HG03159 (cell line): ENCODE measurements at regions not wholly inside any gene's neighbourhood (a gene's known extent, or its start where the extent isn't known, plus 50 kb on each side); places are given as distances from the start of the nearest gene placed in this dataset.

ENCODE experiments used
- ATAC-seq: cut with Tn5 transposase; IDR thresholded peaks from one replicate; pipeline ENCODE4 v1.9.1; 2021; ENCODE audit warnings: mild to moderate bottlenecking, moderate library complexity; ENCODE audit not compliant: unreplicated experiment

DNA sequence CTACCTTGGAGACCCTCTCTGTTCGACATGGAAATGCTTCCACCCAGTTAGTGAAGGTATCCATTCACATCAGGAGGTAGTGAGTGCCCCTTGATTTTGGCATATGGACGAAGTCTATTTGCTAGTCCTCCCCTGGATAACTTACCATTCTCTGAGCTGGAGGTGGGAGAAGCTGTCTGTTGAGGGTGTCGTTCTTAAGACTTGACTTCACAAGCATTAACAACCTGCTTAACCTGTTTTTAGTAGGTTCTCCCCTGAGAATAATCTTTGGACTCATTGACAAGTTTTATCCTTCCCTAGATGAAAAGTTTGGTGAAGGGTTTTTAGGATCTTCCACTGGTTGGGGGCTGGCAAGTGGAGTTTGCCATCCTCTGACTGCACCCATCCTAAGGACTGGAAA is 1053.8 kb upstream of the CNTN5 start:
- ATAC-seq = no peak

DNA sequence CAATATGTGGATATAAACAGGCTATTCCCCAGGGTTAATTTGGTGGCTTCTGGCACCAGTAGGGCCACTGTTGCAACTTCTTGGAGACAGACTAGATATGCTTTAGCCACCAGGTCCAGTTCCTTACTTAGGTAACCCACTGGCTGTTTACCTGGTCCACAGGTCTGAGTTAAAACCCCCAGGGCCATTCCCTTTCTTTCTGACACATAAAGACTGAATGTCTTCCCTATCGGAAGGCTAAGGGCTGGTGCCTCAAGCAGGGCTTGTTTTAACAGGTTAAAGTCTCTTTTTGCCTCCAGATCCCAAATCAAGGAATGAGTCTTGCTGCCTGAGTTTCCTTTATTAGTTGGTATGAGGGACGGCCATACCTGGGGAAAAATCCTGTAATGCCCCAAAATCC is 1052.7 kb upstream of the CNTN5 start:
- ATAC-seq = no peak

DNA sequence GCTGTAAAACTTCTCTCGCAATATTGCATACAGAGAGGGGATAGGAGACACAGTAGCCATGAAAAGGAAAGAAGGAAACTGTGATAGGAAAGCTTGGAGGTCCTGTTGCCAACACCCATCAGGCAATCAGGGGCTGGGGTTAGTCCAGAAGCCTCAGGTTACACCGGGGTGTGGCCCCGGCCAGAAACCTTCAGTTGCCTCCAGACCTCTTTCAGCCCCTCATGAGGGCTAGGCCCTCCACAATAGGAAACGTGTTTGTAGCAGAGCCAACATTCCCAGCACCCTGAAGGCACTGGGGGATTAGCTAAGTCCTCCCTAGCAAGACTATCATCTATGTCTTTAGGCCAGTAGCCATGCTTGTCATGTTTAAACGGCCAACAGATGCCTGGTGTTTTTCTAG is 1048.0 kb upstream of the CNTN5 start:
- ATAC-seq = no peak

DNA sequence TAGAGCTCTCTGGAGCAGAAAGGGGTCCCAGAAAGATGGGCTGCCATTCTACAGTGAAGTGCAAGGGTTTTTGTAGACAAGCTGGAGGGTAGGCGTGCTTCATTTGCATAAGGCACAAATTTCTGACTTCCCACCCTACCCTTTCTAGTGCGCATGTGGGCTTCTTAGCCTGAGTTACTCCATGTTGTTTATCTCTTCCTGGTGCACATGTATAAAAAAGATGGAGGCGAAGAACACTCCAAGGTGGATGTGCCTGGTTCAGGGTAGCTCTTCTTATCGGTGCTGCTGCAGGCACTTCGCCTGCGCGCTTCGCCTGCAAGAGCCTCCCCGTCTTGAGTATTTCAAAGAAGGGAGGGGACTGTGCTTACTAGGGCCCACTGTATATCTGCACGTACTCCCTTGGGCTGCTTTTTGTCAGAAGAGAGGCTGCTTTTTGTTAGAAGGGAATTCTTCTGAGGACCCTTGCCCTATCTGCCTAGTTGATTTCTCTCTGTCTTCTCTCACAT is 1047.3 kb upstream of the CNTN5 start:
- ATAC-seq = no peak

DNA sequence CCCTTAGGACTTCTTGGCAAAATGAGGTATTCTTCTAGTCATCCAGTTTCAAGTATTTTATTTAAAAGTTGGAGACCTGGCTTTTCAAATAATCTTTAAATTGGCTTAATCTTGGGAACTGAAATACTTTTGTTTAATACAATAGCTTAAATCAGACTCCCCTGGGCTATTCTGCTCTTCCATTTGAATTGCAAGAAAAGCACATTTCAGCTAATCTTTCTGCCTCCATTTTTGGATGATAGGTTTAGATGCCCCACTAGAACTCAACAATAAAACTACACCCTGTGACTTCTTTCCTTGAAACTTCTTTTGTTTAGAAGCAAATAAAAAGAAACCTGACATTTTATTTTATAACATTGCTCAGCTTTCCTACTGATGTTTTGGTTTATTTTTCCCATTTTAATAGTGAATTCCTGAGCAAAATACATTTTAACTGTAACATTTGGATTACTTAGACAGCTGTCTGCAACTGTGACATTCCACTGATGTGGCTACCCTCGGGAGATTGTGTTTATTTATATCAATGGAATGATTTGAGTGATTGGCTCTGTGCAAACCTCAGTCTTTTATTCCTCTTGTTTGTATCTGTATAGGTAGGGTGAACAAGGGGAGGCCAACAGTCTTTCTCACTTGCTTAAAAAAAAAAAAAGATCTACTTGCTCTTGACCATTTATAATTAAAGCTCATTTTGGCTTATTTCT is 1045.8 kb upstream of the CNTN5 start:
- ATAC-seq = no peak

DNA sequence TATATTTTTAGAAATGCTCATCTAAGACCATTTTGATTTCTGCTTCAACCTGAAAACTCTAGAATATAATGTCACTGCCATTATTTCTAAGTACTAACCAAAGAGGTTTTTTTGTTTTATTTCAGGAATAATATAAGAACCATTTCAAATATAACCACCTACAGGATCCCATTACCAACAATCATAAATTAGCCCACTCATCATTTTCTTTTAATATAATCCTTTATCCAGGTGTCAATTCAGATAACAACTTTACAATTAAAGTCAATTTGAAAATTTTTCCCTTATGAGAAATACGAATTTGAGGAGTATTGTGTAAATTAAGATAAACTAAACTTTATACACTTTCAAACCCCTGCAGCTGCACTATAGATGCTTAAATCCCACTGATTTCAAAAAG is 1043.0 kb upstream of the CNTN5 start:
- ATAC-seq = no peak

DNA sequence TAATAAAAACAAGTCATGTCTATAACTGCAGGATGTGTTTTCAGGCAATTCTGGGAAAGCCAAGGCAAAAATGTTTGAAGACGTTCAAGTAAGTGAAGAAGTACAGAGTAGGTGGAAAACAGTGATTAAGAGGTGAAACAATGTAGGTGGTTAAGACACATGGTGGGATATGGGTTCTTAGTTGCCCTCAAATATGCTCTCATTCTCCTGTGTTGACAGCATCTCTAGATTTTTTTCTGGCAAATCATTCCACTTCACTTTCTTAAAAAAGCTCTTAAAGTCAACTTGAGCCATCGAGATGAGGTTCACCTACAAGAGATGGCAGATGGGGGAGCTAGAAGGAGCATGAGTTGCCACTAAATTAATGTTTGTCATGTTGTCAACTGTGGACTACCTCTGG is 1041.0 kb upstream of the CNTN5 start:
- ATAC-seq = no peak

DNA sequence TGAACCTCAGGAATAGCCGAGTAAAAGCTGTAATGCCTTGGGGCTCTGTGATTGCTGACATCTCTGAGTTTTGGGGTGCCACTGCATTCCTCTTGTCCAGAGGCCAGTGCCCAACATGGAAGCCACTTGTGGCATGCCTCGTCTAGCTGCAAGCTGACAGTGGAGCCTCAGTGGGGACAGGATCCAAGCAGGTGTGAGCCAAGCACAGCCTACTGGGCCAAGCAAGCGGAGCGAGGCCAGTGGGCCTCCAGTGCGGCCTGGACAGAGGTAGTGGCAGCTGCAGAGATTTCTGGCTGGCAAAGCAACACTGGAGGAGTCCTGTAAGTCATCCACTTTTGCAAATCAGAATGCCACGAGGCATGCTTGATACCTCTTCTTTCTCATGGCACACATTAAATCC is 1038.2 kb upstream of the CNTN5 start:
- ATAC-seq = no peak

DNA sequence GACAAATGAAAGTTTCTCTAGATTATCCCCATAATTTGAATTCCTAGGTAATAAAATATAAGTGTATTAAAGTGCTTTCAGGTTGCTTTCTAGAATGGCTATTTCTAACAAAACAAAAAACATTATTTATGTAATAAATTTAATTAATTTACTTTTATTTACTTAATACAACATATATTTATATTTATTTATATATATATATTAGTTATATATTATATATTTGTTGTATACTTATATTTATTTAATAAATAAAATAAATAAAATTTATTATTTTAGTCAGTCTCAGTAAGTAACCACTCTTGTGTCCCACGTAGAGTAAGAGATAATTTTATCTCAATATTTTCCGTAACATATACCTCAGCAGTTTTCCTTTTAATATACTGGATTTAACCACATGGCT is 1031.6 kb upstream of the CNTN5 start:
- no peak for ATAC-seq

DNA sequence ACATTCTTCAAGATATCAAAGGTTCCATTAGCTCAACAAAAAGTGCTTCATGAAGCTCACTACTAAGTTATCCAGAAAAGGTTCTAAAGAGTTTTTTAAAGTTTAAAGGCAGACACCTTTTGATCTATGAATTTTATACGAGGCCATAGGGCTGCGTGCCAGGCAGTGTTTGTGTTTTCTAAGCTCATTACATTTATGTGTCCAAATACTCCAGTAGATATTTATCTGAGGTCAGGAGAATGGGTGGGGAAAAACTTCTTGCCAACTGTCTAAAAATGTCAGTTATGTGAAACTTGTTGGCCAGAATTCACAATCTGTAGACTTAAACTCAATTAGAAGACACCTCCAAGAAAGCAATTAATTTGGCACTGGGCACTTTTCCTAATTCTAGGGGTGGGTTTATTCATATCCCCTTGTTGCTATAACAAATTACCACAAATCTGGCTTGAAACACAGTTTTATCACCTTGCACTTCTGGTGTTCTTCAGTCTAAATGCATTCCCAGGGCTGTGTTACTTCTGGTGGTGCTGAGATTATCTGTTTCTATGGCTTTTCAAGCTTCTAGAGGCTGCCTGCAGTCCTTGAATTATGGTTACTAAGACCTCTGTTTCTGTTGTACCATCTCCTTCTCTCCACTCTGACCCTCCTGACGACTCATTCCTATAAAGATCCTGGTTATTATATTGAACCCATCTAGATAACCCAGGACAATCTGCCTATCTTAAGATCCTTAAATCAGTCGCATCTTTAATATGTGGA is 1030.4 kb upstream of the CNTN5 start:
- ATAC-seq = no peak

DNA sequence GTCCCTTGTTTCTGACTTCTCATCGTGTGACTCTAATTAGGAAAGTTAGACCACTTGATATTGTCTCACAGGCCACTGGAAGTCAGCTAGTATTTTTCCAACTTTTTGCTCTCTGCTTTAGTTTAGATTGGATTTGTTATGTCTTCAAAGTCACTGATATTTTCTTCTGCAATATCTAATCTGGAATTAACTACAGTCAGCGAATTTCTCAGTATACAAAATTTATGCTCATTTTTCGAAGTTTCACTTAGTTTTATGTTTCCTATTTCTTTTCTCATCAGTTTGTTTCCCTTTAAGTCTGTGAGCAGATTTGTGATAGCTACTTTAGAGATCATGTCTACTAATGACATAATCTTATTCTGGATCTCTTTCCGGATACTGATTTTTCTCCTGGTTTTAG is 1027.2 kb upstream of the CNTN5 start:
- ATAC-seq = no peak

DNA sequence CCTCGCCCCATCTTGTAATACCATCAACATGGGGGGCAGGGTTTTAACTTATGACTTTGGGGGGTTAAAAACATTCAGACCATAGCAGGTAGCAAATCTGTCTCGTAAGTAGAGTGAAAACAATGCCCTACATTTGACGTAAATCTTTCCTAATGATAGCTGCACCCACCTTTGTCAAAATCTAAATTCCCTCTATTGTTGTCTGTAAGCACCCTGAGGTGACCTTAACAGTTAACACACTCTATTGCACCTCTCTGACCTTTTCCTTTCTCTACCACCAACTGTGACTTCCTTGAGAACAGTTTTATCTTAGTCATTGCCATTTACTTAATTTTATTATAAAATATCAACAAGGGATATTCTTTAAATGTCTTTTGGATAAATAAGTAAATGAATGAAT is 1024.9 kb upstream of the CNTN5 start:
- ATAC-seq = no peak

DNA sequence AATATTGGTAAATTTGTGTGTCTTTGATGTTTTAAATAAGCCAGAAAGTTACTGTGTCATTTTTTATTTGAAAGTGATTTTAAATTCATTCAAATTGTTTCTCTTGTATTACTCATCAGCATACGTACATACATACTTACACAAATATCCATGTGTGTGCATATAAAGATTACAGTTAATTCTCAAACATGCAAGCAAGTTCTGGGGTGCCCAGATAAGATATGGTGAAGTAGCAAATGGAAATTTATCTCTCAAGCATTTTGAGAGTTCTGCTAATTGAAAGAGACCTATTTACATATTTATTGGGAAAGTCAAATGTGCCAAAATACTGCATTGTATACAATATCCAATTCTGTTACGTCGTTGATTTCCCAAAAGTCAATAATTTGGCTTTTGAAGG is 1024.0 kb upstream of the CNTN5 start:
- no peak for ATAC-seq

DNA sequence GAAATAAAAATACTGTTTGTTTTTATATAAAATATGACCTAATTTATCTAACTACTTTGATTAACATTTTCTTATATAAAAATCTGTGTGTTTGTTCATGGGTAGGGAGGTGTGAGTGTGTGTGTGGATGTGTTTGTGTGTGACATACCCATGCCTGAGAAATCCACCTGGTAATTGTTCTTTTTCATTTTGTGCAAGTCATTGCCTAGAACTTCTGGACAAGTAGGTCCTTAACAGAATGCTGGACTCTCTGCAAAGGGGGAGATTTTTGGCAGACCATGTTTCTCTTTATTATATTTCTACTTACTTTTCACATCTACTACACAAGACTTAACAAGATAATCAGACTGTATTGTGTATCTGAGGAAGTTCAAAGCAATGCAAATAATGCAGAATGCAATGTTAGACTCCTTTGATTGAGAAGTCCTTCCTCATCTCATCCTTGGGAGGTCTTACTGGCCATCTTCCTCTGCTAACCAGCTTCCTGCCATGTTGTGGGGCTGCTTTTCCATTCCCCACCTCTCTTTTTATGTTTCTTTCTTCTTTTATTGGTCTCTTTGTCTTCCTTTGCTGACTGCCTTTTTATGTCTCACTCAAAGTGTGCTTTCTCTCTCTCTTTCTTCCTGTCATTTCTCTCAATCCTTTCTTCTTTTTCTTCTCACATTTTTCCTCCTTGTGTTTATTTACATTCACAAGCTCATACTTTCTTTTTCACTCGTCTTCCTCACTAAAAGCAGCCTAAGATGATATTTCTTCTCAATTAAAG is 1017.0 kb upstream of the CNTN5 start:
- ATAC-seq = no peak

DNA sequence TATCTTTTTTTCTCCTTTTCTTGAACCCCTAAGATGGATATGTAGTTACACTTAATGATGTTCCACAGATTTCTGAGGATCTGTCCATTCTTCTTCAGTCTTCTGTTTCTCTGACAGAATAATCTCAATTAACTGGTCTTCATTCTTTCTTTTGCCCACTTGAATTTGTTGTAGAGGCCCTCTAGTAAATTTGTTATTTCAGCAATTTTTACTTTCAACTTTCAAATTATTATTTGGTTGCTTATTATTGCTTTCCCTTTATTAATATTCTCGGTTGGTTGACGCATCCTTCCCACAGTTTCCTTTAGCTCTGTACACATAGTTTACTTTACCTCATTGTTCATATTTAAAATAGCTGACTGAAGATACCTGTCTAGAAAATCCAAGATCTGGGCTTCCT is 1013.7 kb upstream of the CNTN5 start:
- no peak for ATAC-seq

DNA sequence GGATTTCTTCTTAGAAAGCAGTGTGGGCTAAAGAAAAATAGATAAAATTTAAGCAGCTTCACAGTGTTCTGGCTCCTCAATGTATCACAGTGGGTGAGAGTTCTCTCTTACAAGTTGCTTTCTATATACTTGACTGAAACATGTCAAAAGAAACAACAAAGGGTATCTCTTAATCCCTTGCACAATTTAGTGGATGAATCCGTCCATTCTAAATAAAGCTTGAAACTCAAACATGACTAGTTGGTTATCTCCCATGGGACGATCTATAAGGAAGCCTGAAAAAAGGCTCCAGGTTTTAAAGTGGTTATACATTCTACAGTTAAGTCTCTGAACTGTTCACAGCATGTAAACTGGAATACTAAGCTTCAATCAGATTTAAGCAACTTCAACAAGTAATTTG is 993.1 kb upstream of the CNTN5 start:
- ATAC-seq = no peak

DNA sequence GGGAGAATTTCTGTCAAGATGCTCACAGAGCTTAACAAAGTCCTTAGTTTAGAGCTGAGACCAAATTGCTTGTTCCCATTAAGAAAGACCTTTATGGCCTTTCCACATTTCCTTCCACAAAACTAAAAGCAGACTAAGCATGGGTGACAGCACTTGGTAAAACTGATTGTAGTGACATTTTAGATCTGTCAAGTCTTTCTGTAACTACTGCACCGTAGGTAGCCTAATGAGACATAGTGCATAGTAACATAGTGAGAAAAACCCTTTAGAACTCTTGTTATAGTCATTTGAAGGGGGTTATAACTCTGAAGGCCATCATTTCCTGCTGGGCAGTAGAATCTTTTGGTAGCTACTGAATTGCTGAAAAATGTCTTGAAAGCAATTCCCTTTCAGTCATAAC is 990.9 kb upstream of the CNTN5 start:
- ATAC-seq = no peak

DNA sequence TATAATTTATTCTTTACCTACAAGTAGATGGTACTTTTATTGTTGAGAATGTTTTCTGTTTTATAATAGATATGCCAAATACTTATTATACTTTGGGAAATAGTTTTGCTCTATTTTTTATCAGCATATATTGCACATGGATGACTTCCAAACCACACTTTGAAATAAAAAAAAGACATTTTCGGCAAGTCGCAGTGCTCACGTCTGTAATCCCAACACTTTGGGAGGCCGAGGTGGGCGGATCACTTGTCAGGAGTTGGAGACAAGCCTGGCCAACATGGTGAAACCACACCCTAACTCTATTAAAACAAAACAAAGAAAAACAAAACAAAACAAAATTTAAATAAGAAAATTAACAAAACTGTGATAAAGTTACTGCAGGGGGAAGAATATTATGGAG is 983.9 kb upstream of the CNTN5 start:
- ATAC-seq = no peak

DNA sequence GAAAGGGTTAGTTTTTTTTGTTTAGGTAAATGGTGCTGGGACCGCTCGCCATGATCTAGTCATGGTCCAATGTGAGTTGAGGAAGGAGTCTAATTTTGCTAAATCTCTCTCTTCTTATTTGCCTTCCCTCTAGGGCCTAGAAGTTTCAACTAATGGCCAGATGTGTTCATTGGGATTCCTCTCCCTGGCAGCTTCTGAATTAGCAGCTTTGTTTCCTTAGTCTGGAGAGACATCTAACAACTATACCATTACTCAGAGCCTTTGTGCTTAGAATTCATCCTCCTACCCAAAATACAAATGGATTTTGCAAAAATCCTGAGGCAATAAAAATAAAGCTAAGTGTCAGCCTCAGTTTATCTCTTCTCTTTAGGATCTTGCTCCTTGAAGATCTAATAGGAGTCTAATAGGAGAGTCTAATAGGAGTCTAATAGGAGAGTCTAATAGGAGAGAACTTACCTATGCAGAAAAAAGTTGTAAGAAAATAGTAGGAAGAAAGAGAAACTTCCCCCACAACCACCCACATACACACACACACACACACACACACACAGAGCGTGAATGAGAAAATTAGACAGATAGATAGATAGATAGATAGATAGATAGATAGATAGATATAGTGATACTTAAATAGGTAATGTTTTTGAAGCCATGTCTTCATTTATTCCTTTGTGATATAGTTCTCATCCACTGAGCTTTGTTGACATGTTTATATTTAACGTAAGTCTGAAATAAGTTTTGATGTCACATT is 980.5 kb upstream of the CNTN5 start:
- no peak for ATAC-seq

DNA sequence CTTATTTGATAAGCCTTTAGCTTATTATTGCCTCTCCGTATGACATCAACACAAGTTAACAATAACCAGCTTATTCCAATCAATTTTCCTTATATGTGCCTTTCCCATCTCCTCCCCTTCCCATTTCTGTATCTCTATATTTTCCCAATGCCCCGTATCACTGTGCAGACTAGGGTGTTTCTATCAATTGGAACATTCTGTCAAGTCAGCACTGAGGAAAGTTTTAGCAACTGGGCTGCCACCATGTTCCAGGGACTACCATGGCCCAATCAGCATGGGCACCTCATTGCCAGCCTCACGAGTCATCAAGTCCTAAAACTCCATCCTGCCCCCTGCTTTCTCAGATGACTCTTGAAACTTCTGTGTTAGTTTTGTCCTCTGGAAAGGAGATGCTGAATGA is 973.1 kb upstream of the CNTN5 start:
- ATAC-seq = no peak

DNA sequence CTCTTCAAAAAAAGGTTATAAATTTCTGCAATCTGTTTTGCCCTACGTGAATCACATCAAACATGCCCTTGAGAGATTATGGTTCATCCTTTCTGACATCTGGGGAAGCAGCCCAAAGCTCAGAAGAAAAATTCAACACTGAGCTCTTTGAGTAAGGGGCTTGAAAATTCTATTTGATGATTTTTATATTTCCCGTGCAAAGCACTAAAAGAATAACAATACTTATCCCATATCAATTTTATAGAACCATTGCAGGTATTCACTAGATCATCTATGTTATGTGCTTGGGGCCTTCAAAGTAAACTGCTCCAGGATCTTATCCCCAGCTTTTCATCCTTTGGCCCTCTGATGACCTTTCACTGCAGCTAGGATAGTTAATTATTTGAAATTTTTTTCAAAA is 966.9 kb upstream of the CNTN5 start:
- ATAC-seq = no peak
